NB4 (cell line): ENCODE measurements at regions not wholly inside any gene's neighbourhood (a gene's known extent, or its start where the extent isn't known, plus 50 kb on each side); places are given as distances from the start of the nearest gene placed in this dataset.

Experiments
- CTCF ChIP-seq: IDR thresholded peaks from one replicate; pipeline ENCODE4 v1.5.1; 2012; ENCODE audit warnings: low read depth, low read length
- MAX ChIP-seq: IDR thresholded peaks from 2 replicates; pipeline ENCODE4 v1.6.1; 2011; ENCODE audit warnings: low read depth, low read length
- MYC ChIP-seq: IDR thresholded peaks from 2 replicates; pipeline ENCODE4 v1.6.1; 2011; ENCODE audit warnings: low read depth, low read length
- POLR2A ChIP-seq: IDR thresholded peaks from 2 replicates; pipeline ENCODE4 v1.6.1; 2011; ENCODE audit warnings: mild to moderate bottlenecking; ENCODE audit not compliant: insufficient read length; ENCODE audit errors: extremely low read depth

GRCh38 chr1:207971331-207972219 lies 60.6 kb upstream of the CD34 start:
- no peak for TF ChIP-seq POLR2A
- no peak for TF ChIP-seq CTCF
- no peak for TF ChIP-seq MAX
- no peak for TF ChIP-seq MYC
